ENCODE measurements at regions not wholly inside any gene's neighbourhood (a gene's known extent, or its start where the extent isn't known, plus 50 kb on each side); places are given as distances from the start of the nearest gene placed in this dataset.

DNA sequence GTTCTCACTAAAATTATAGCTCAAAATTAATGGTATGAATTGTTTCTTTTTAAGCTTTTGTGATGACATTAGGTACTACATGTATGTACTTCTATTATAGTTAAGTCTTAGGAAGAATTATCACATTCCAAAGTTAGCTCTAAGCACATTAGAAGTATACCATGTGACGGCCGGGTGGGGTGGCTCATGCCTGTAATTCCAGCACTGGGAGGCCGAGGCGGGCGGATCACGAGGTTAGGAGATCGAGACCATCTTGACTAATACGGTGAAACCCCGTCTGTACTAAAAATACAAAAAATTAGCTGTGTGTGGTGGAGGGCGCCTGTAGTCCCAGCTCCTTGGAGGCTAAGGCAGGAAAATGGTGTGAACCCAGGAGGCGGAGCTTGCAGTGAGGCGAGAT, 1265.1 kb upstream of the SPRY2 start:
- TF ChIP-seq, protein P1, sequence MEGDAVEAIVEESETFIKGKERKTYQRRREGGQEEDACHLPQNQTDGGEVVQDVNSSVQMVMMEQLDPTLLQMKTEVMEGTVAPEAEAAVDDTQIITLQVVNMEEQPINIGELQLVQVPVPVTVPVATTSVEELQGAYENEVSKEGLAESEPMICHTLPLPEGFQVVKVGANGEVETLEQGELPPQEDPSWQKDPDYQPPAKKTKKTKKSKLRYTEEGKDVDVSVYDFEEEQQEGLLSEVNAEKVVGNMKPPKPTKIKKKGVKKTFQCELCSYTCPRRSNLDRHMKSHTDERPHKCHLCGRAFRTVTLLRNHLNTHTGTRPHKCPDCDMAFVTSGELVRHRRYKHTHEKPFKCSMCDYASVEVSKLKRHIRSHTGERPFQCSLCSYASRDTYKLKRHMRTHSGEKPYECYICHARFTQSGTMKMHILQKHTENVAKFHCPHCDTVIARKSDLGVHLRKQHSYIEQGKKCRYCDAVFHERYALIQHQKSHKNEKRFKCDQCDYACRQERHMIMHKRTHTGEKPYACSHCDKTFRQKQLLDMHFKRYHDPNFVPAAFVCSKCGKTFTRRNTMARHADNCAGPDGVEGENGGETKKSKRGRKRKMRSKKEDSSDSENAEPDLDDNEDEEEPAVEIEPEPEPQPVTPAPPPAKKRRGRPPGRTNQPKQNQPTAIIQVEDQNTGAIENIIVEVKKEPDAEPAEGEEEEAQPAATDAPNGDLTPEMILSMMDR (IDR thresholded peaks at IDR 0.05; ENCODE audit: low read depth, low read length, missing control alignments), result no peak
- no peaks in the 10 kb centered on the region for H3K36me3 ChIP-seq (replicated peaks)

GRCh38 chr13:81602241-81602640, 1261.3 kb upstream of the SPRY2 start:
- in situ Hi-C loops (cut with HindIII; ENCODE audit: low pct_ligation_motif_present, low sequenced_read_pairs), result no loop called here
- no peak for DNase-seq
- no peak overlapping the region for H3K27ac ChIP-seq
- H3K27me3 ChIP-seq (replicated peaks), result no peaks in the 10 kb centered on the region
- no peaks in the 10 kb centered on the region for H3K36me3 ChIP-seq (replicated peaks)
- TF ChIP-seq, protein P1 (IDR thresholded peaks at IDR 0.05; ENCODE audit: low read depth, low read length, missing control alignments), result no peak
- no peak overlapping the region for H3K4me3 ChIP-seq (ENCODE audit: low read depth, low read length)

More for the DNA sequence above, 1265.1 kb upstream of the SPRY2 start:
- Histone ChIP-seq H3K27ac (no peak overlapping the region), H3K27me3 (replicated peaks) (no peaks in the 10 kb centered on the region), H3K4me3 (ENCODE audit: low read depth, low read length) (no peak overlapping the region)
- no peak for DNase-seq
- in situ Hi-C loops (cut with HindIII; ENCODE audit: low pct_ligation_motif_present, low sequenced_read_pairs), result no loop called here

GRCh38 chr13:81597101-81597500, 1256.2 kb upstream of the SPRY2 start:
- no peak for DNase-seq
- H3K27me3 ChIP-seq (replicated peaks), result no peaks in the 10 kb centered on the region
- H3K27ac ChIP-seq, result no peak overlapping the region
- in situ Hi-C loops (cut with HindIII; ENCODE audit: low pct_ligation_motif_present, low sequenced_read_pairs), result no loop called here
- no peaks in the 10 kb centered on the region for H3K36me3 ChIP-seq (replicated peaks)
- TF ChIP-seq, protein P1 (IDR thresholded peaks at IDR 0.05; ENCODE audit: low read depth, low read length, missing control alignments), result no peak
- H3K4me3 ChIP-seq (ENCODE audit: low read depth, low read length), result no peak overlapping the region

DNA sequence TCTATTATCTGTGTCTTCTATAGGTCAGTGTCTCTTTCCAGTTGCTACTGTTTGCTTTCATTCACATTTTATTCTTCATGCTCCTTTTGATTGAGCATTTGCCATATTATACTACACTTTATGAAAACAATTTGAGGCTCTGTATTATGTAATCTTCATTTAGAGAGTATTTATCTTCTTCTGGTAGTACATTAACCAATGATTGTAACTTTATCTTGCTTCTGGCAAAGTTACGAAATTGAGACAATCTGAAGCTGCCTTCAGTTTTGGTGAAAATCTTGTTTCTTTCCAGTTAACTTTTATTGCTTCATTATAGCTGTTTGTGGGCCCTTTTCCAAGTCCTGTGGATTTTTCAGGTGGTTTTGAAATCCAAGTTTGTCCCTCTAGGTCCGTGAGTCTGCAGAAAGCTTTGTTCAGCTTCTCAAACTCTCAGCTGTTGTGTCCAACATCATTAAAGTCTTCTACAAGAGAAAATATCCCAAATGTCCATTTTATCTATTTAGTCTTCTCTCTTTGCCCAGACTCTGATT, 1255.4 kb upstream of the SPRY2 start:
- H3K27ac ChIP-seq, result no peak overlapping the region
- in situ Hi-C loops (cut with HindIII; ENCODE audit: low pct_ligation_motif_present, low sequenced_read_pairs), result no loop called here
- H3K27me3 ChIP-seq (replicated peaks), result no peaks in the 10 kb centered on the region
- no peak for DNase-seq
- TF ChIP-seq, protein P1 (IDR thresholded peaks at IDR 0.05; ENCODE audit: low read depth, low read length, missing control alignments), result no peak
- H3K4me3 ChIP-seq (ENCODE audit: low read depth, low read length), result no peak overlapping the region
- H3K36me3 ChIP-seq (replicated peaks), result no peaks in the 10 kb centered on the region

DNA sequence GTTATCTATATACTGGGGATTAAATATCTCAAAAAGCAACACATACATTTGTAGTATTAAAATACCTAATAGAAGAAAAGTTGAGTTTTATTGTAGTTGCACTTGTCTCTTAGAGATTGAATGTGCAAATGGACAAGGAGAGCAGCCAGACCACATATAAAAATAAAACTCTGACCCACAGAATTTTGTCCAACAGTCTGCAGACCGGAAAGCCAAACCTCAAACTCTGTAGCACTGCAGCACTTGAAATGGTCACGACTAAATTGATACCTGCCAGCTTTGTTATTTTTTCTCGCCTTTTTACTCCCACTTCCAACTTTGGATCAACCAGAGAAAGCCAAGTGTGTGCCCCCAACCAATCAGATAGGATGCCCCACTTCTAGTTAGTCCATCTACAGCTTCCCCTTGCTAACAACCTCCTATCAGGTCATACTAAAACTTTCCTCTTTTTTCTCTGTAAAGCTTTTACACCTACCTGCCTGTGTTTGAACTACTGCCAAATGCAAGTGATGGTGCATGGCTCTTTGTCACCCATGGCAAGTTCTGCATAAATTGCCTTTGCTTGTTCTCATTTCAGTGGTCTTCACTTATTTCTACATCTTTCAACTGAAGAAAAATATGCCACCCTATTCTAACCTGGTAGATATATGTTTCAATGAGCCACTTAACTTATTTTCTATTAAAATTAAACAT, 1250.7 kb upstream of the SPRY2 start:
- H3K4me3 ChIP-seq (ENCODE audit: low read depth, low read length), result no peak overlapping the region
- H3K27me3 ChIP-seq (replicated peaks), result no peaks in the 10 kb centered on the region
- no peaks in the 10 kb centered on the region for H3K36me3 ChIP-seq (replicated peaks)
- no peak overlapping the region for H3K27ac ChIP-seq
- in situ Hi-C loops (cut with HindIII; ENCODE audit: low pct_ligation_motif_present, low sequenced_read_pairs), result no loop called here
- TF ChIP-seq, protein P1 (IDR thresholded peaks at IDR 0.05; ENCODE audit: low read depth, low read length, missing control alignments), result no peak
- no peak for DNase-seq

DNA sequence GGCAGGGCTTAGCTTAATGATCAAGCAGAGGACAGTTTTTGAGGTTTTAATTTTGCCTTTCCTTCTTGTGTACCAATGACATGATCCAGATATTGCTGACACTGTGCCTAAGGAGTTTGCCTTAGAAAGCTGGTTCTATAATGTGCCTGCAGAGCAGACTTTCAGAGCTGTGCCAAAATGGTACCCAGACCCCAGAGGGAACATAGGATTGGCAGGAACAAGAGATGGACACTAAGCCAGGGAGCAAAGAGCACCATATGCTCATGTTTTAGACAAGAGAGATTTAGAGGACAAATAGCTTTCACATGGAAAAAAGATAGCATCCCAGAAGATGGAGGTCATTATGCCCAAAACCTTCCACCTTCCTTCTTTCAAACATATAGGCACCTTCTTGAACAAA, 1241.5 kb upstream of the SPRY2 start:
- TF ChIP-seq, protein P1 (IDR thresholded peaks at IDR 0.05; ENCODE audit: low read depth, low read length, missing control alignments), result no peak
- in situ Hi-C loops (cut with HindIII; ENCODE audit: low pct_ligation_motif_present, low sequenced_read_pairs), result no loop called here
- H3K36me3 ChIP-seq (replicated peaks), result no peaks in the 10 kb centered on the region
- no peaks in the 10 kb centered on the region for H3K27me3 ChIP-seq (replicated peaks)
- no peak overlapping the region for H3K4me3 ChIP-seq (ENCODE audit: low read depth, low read length)
- no peak for DNase-seq
- no peak overlapping the region for H3K27ac ChIP-seq
